Adrenal gland (tissue), 5 donors: ENCODE measurements at regions not wholly inside any gene's neighbourhood (a gene's known extent, or its start where the extent isn't known, plus 50 kb on each side); places are given as distances from the start of the nearest gene placed in this dataset.

Experiments used
- POLR2A ChIP-seq, 2 donors: fragments of 450-650 bp; IDR thresholded peaks; one replicate each; pipeline ENCODE4 v1.6.1; 2017; ENCODE audit warnings: antibody characterized with exemption in 2 of 2, mild to moderate bottlenecking in 2 of 2, moderate library complexity in 1 of 2
- TF ChIP-seq, protein P1 (sequence below), 6 experiments: fragments of 450-650 bp in 4 of 6; fragments of 200-600 bp in 2 of 6; sonication (generic) in 1 of 6; IDR thresholded peaks; 1 replicate in 5 of 6; 2 replicates in 1 of 6; pipeline versions ENCODE4 v1.5.1 to v1.8.0; 2016 to 2021; ENCODE audit warnings: antibody characterized with exemption in 6 of 6, mild to moderate bottlenecking in 2 of 6, moderate library complexity in 1 of 6
- donor health status: DM: no; HTN: no; CAD: no.

DNA sequence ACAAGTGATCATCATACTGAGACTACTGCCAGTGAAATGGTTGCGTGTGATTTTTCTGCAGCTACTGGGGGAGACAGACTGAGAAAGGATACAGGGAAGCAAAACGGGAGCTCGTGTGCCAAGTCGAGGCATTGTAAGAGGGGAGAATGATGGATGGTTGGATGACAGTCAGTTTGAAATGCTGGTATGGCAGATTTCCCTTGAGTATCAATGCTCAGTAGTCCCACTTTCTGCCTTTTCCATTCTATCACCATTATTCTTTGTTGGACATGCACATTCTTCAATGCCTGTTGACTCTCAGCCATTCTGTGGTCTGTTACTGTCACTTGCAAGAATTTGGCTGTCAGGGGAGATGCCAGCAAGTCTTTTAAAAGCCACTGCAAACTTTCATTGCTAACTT, 510.6 kb upstream of the RBFOX1 start:
- TF ChIP-seq, protein P1, sequence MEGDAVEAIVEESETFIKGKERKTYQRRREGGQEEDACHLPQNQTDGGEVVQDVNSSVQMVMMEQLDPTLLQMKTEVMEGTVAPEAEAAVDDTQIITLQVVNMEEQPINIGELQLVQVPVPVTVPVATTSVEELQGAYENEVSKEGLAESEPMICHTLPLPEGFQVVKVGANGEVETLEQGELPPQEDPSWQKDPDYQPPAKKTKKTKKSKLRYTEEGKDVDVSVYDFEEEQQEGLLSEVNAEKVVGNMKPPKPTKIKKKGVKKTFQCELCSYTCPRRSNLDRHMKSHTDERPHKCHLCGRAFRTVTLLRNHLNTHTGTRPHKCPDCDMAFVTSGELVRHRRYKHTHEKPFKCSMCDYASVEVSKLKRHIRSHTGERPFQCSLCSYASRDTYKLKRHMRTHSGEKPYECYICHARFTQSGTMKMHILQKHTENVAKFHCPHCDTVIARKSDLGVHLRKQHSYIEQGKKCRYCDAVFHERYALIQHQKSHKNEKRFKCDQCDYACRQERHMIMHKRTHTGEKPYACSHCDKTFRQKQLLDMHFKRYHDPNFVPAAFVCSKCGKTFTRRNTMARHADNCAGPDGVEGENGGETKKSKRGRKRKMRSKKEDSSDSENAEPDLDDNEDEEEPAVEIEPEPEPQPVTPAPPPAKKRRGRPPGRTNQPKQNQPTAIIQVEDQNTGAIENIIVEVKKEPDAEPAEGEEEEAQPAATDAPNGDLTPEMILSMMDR (IDR thresholded peaks at IDR 0.05), result no peak
- TF ChIP-seq POLR2A (IDR thresholded peaks at IDR 0.05), result no peak
